ENCODE measurements at regions not wholly inside any gene's neighbourhood (a gene's known extent, or its start where the extent isn't known, plus 50 kb on each side); places are given as distances from the start of the nearest gene placed in this dataset.

GRCh38 chr13:112639521-112639920, 50.3 kb upstream of the ATP11A start:
- no peak for DNase-seq

- DNase-seq = no peak
Measured at GRCh38 chr13:112638919-112639318, 50.9 kb upstream of the ATP11A start.

- peak; percentile 32 for DNase-seq
Measured at GRCh38 chr13:112638157-112638750, 50.3 kb upstream of the TUBGCP3 start.

All from DMS53 (cell line).